ENCODE measurements at regions not wholly inside any gene's neighbourhood (a gene's known extent, or its start where the extent isn't known, plus 50 kb on each side); places are given as distances from the start of the nearest gene placed in this dataset.

GRCh38 chr5:164139423-164139822 is 634.0 kb downstream of the MAT2B start:
- TF ChIP-seq CTCF (IDR thresholded peaks at IDR 0.05), result no peak
- no peak for TF ChIP-seq EZH2 (IDR thresholded peaks at IDR 0.05; ENCODE audit: borderline replicate concordance, insufficient read depth, low read depth, low read length, poor library complexity, severe bottlenecking)
